Liver (tissue), 8 donors: ENCODE measurements at regions not wholly inside any gene's neighbourhood (a gene's known extent, or its start where the extent isn't known, plus 50 kb on each side); places are given as distances from the start of the nearest gene placed in this dataset.

ENCODE experiments used
- DNase-seq: peaks from one replicate; pipeline ENCODE4 v3.0.0-alpha.2; 2017; ENCODE audit warnings: low spot score
- H3K27ac ChIP-seq, 2 donors: one replicate each; pipeline ENCODE4 v1.7.0; 2013; ENCODE audit warnings: inconsistent platforms in 2 of 2, low read length in 2 of 2, control low read depth in 1 of 2, low read depth in 1 of 2, mild to moderate bottlenecking in 1 of 2
- H3K27me3 ChIP-seq, 4 donors: one replicate each; pipeline versions ENCODE4 v1.6.1 to v1.7.0; 2013; ENCODE audit warnings: low read length in 3 of 4, inconsistent platforms in 1 of 4, mild to moderate bottlenecking in 1 of 4, moderate library complexity in 1 of 4; ENCODE audit not compliant: control insufficient read depth in 4 of 4, insufficient read depth in 4 of 4
- H3K36me3 ChIP-seq, 4 donors: one replicate each; pipeline versions ENCODE4 v1.6.1 to v1.7.0; 2013; ENCODE audit warnings: low read length in 3 of 4, mild to moderate bottlenecking in 3 of 4, low read depth in 1 of 4, moderate library complexity in 1 of 4; ENCODE audit not compliant: control insufficient read depth in 4 of 4, insufficient read depth in 3 of 4
- H3K4me1 ChIP-seq, 4 donors: one replicate each; pipeline versions ENCODE4 v1.6.1 to v1.7.0; 2013; ENCODE audit warnings: low read length in 3 of 4, mild to moderate bottlenecking in 3 of 4, moderate library complexity in 1 of 4; ENCODE audit not compliant: control insufficient read depth in 4 of 4, insufficient read depth in 4 of 4
- H3K4me3 ChIP-seq, 3 donors: one replicate each; pipeline versions ENCODE4 v1.6.1 to v1.7.0; 2013; ENCODE audit warnings: low read length in 3 of 3, control low read depth in 1 of 3, low read depth in 1 of 3, mild to moderate bottlenecking in 1 of 3
- H3K9ac ChIP-seq, 2 donors: one replicate each; pipeline ENCODE4 v1.7.0; 2013; ENCODE audit warnings: low read length in 2 of 2, mild to moderate bottlenecking in 2 of 2, moderate library complexity in 2 of 2, control low read depth in 1 of 2, low read depth in 1 of 2
- H3K9me3 ChIP-seq, 4 donors: one replicate each; pipeline versions ENCODE4 v1.6.1 to v1.7.0; 2013; ENCODE audit warnings: low read length in 3 of 4; ENCODE audit not compliant: control insufficient read depth in 4 of 4
- ATF3 ChIP-seq: IDR thresholded peaks from 2 replicates; pipeline ENCODE4 v1.6.1; 2016; ENCODE audit warnings: antibody characterized with exemption
- CTCF ChIP-seq: fragments of 150-350 bp; IDR thresholded peaks from 2 replicates; pipeline ENCODE4 v1.5.1; 2017; ENCODE audit warnings: improper control_type of control experiment, low read depth, low read length; ENCODE audit not compliant: missing input control
- EGR1 ChIP-seq, 2 donors: IDR thresholded peaks; 2 replicates each; pipeline ENCODE4 v1.6.1; 2016 to 2018; ENCODE audit warnings: antibody characterized with exemption in 2 of 2, low read depth in 2 of 2
- FOXA1 ChIP-seq: IDR thresholded peaks from 2 replicates; pipeline ENCODE4 v1.6.1; 2016; ENCODE audit warnings: antibody characterized with exemption
- GABPA ChIP-seq, 2 donors: IDR thresholded peaks in 1 of 2; conservative IDR thresholded peaks in 1 of 2; 2 replicates each; pipeline ENCODE4 v1.6.1; 2016; ENCODE audit warnings: antibody characterized with exemption in 2 of 2, mild to moderate bottlenecking in 1 of 2, moderate library complexity in 1 of 2
- HNF4A ChIP-seq, 2 donors: conservative IDR thresholded peaks; 2 replicates each; pipeline ENCODE4 v1.6.1; 2016; ENCODE audit warnings: antibody characterized with exemption in 2 of 2, mild to moderate bottlenecking in 2 of 2
- HNF4G ChIP-seq: IDR thresholded peaks from 2 replicates; pipeline ENCODE4 v1.6.1; 2016; ENCODE audit warnings: antibody characterized with exemption
- JUND ChIP-seq, 2 donors: IDR thresholded peaks; 2 replicates each; pipeline ENCODE4 v1.6.1; 2016; ENCODE audit warnings: antibody characterized with exemption in 2 of 2
- NR2F2 ChIP-seq: IDR thresholded peaks from 2 replicates; pipeline ENCODE4 v1.6.1; 2016; ENCODE audit warnings: antibody characterized with exemption
- RAD21 ChIP-seq, 2 donors: IDR thresholded peaks; 2 replicates each; pipeline ENCODE4 v1.6.1; 2016; ENCODE audit warnings: antibody characterized with exemption in 2 of 2, mild to moderate bottlenecking in 2 of 2
- REST ChIP-seq: IDR thresholded peaks from 2 replicates; pipeline ENCODE4 v1.6.1; 2016; ENCODE audit warnings: antibody characterized with exemption, mild to moderate bottlenecking
- RXRA ChIP-seq, 2 donors: IDR thresholded peaks; 2 replicates each; pipeline ENCODE4 v1.6.1; 2017 to 2018; ENCODE audit warnings: antibody characterized with exemption in 2 of 2, mild to moderate bottlenecking in 1 of 2
- SP1 ChIP-seq: IDR thresholded peaks from 2 replicates; pipeline ENCODE4 v1.6.1; 2018; ENCODE audit warnings: antibody characterized with exemption, mild to moderate bottlenecking
- YY1 ChIP-seq: IDR thresholded peaks from 2 replicates; pipeline ENCODE4 v1.6.1; 2016; ENCODE audit warnings: antibody characterized with exemption, mild to moderate bottlenecking
- ZBTB33 ChIP-seq: IDR thresholded peaks from 2 replicates; pipeline ENCODE4 v1.6.1; 2016; ENCODE audit warnings: antibody characterized with exemption
- WGBS: extraction: QIAGEN DNeasy Blood & Tissue Kit; methylation state at CpG from one replicate; pipeline ENCODE4 v1.1.7; 2013; 5-methylcytosine and 5-hydroxymethylcytosine counted together
- donor health status: healthy.
- donor health status: healthy.
- donor health status: healthy.
- donor health status: healthy.
- donor health status: healthy.

- TF ChIP-seq REST (no peak), FOXA1 (no peak), JUND (IDR thresholded peaks at IDR 0.05) (no peak), SP1 (no peak)
Observed at GRCh38 chr21:23026878-23027277, 2028.7 kb downstream of the NCAM2 start (continued).

GRCh38 chr21:23039846-23040245 lies 2041.6 kb downstream of the NCAM2 start:
- no peak for DNase-seq
- Histone ChIP-seq H3K36me3 (no peaks in the 10 kb centered on the region), H3K9ac (no peak overlapping the region), H3K4me3 (no peak overlapping the region), H3K9me3 (peaks cover 0 to 4% (median 0%) of the 10 kb centered on the region in 4 donors), H3K27me3 (peaks cover 0 to 2% (median 0%) of the 10 kb centered on the region in 4 donors), H3K4me1 (no peaks in the 10 kb centered on the region), H3K27ac (no peak overlapping the region)
- 39% methylated on average over 7 of the region's 7 CpGs for WGBS
- TF ChIP-seq FOXA1 (no peak), HNF4G (no peak), HNF4A (conservative IDR thresholded peaks at IDR 0.05) (no peak), RAD21 (IDR thresholded peaks at IDR 0.05) (no peak), RXRA (IDR thresholded peaks at IDR 0.05) (no peak), NR2F2 (no peak), GABPA (IDR thresholded peaks at IDR 0.05 in 1 of 2, conservative IDR thresholded peaks at IDR 0.05 in 1 of 2) (no peak), EGR1 (IDR thresholded peaks at IDR 0.05; ENCODE audit: low read depth in 2 of 2) (no peak), YY1 (no peak), CTCF (no peak), REST (no peak), ZBTB33 (no peak), ATF3 (no peak), SP1 (no peak)
